ENCODE measurements at regions not wholly inside any gene's neighbourhood (a gene's known extent, or its start where the extent isn't known, plus 50 kb on each side); places are given as distances from the start of the nearest gene placed in this dataset.

GRCh38 chr5:93340881-93341280 is 240.1 kb downstream of the NR2F1-AS1 start:
- DNase-seq (ENCODE audit: low read depth, low spot score) (no peak), ATAC-seq (no peak)
- Histone ChIP-seq H3K9me3 (ENCODE audit: control insufficient read depth, insufficient read depth, low read depth, low read length) (no peaks in the 10 kb centered on the region), H3K27me3 (ENCODE audit: control insufficient read depth, insufficient read depth, low read length) (no peaks in the 10 kb centered on the region), H3K36me3 (ENCODE audit: control insufficient read depth, insufficient read depth, low read length) (no peaks in the 10 kb centered on the region), H3K4me1 (ENCODE audit: control insufficient read depth, insufficient read depth, low read length) (peaks cover 6% of the 10 kb centered on the region; the same call in 1 of the 2 replicates), H3K4me3 (ENCODE audit: low read depth in 2 of 2, low read length in 2 of 2) (no peak overlapping the region), H3K27ac (ENCODE audit: low read length) (no peak overlapping the region)
- no TSS peak for BruUV-seq (replicated peaks)
- intact Hi-C loops (cut with micrococcal nuclease; ENCODE audit: unreplicated experiment) (no loop called here), in situ Hi-C loops (cut with HindIII; ENCODE audit: low pct_unique_long_range_greater_than_20kb, low sequenced_read_pairs) (no loop called here)
- POLR2A ChIA-PET = no interaction called here
- CTCF ChIA-PET = no interaction called here
- TF ChIP-seq SIN3A (IDR thresholded peaks at IDR 0.05; ENCODE audit: borderline replicate concordance, insufficient read depth, low read depth, low read length) (no peak), TCF7L2 (IDR thresholded peaks at IDR 0.05; ENCODE audit: low read depth, low read length) (no peak), POLR2AphosphoS5 (IDR thresholded peaks at IDR 0.05; ENCODE audit: low read depth, low read length) (no peak), CTCF (IDR thresholded peaks at IDR 0.05) (no peak), REST (IDR thresholded peaks at IDR 0.05; ENCODE audit: insufficient read depth in 1 of 2, low read depth in 2 of 2, low read length in 1 of 2) (no peak)

GRCh38 chr5:93337138-93337537 is 243.9 kb downstream of the NR2F1-AS1 start:
- POLR2A ChIA-PET = no interaction called here
- BruUV-seq (replicated peaks) = no TSS peak
- H3K27ac ChIP-seq (ENCODE audit: low read length) = no peak overlapping the region
- no peaks in the 10 kb centered on the region for H3K9me3 ChIP-seq (ENCODE audit: control insufficient read depth, insufficient read depth, low read depth, low read length)
- H3K4me1 ChIP-seq (ENCODE audit: control insufficient read depth, insufficient read depth, low read length) = no peaks in the 10 kb centered on the region
- in situ Hi-C loops (cut with HindIII; ENCODE audit: low pct_unique_long_range_greater_than_20kb, low sequenced_read_pairs) (no loop called here), intact Hi-C loops (cut with micrococcal nuclease; ENCODE audit: unreplicated experiment) (no loop called here)
- H3K36me3 ChIP-seq (ENCODE audit: control insufficient read depth, insufficient read depth, low read length) = no peaks in the 10 kb centered on the region
- DNase-seq (ENCODE audit: low read depth, low spot score) = no peak
- CTCF ChIA-PET = no interaction called here
- ATAC-seq = no peak
- H3K4me3 ChIP-seq (ENCODE audit: low read depth in 2 of 2, low read length in 2 of 2) = no peak overlapping the region
- no peak for TF ChIP-seq TCF7L2 (IDR thresholded peaks at IDR 0.05; ENCODE audit: low read depth, low read length)
- no peak for TF ChIP-seq POLR2AphosphoS5 (IDR thresholded peaks at IDR 0.05; ENCODE audit: low read depth, low read length)
- no peak for TF ChIP-seq CTCF (IDR thresholded peaks at IDR 0.05)
- no peak for TF ChIP-seq REST (IDR thresholded peaks at IDR 0.05; ENCODE audit: insufficient read depth in 1 of 2, low read depth in 2 of 2, low read length in 1 of 2)
- TF ChIP-seq SIN3A (IDR thresholded peaks at IDR 0.05; ENCODE audit: borderline replicate concordance, insufficient read depth, low read depth, low read length) = no peak
- no peaks in the 10 kb centered on the region for H3K27me3 ChIP-seq (ENCODE audit: control insufficient read depth, insufficient read depth, low read length)
